Stimulated activated CD4-positive, alpha-beta T cell treated with anti-CD3 and anti-CD28 coated beads, Interleukin-1b, Interleukin-23, amount 100 ng/mL, for 24 hours (primary cell): ENCODE measurements at regions not wholly inside any gene's neighbourhood (a gene's known extent, or its start where the extent isn't known, plus 50 kb on each side); places are given as distances from the start of the nearest gene placed in this dataset.

Source experiments
- DNase-seq, 4 experiments: peaks; one replicate each; pipeline ENCODE4 v3.0.0-alpha.2; 2020; ENCODE audit warnings: low read depth in 4 of 4, low spot score in 1 of 4

- DNase-seq = no peak
Observed at GRCh38 chr3:182704926-182705325, 88.4 kb upstream of the ATP11B start.

GRCh38 chr3:182708810-182709209 lies 84.5 kb upstream of the ATP11B start:
- DNase-seq = no peak

GRCh38 chr3:182709306-182709705 lies 84.0 kb upstream of the ATP11B start:
- no peak for DNase-seq

- DNase-seq = no peak
Observed at GRCh38 chr3:182710557-182711157, 82.6 kb upstream of the ATP11B start.

GRCh38 chr3:182711261-182711683 lies 82.0 kb upstream of the ATP11B start:
- DNase-seq = no peak

- DNase-seq = no peak
Observed at GRCh38 chr3:182711853-182712252, 81.5 kb upstream of the ATP11B start.

- DNase-seq = no peak
Observed at GRCh38 chr3:182713111-182713510, 80.2 kb upstream of the ATP11B start.

- no peak for DNase-seq
Observed at GRCh38 chr3:182713743-182714517, 79.4 kb upstream of the ATP11B start.

GRCh38 chr3:182715006-182715405 lies 78.3 kb upstream of the ATP11B start:
- no peak for DNase-seq

GRCh38 chr3:182716114-182716688 lies 77.1 kb upstream of the ATP11B start:
- DNase-seq = no peak

GRCh38 chr3:182717216-182717615 lies 76.1 kb upstream of the ATP11B start:
- DNase-seq = no peak

- no peak for DNase-seq
Observed at GRCh38 chr3:182722907-182723306, 70.4 kb upstream of the ATP11B start.

GRCh38 chr3:182723596-182723995 lies 69.7 kb upstream of the ATP11B start:
- no peak for DNase-seq

GRCh38 chr3:182725372-182726251 lies 67.7 kb upstream of the ATP11B start:
- DNase-seq = no peak

GRCh38 chr3:182726258-182727142 lies 66.8 kb upstream of the ATP11B start:
- DNase-seq = no peak

GRCh38 chr3:182728238-182728637 lies 65.1 kb upstream of the ATP11B start:
- no peak for DNase-seq

- no peak for DNase-seq
Observed at GRCh38 chr3:182729903-182730674, 63.2 kb upstream of the ATP11B start.

GRCh38 chr3:182730675-182731042 lies 62.6 kb upstream of the ATP11B start:
- no peak for DNase-seq

- no peak for DNase-seq
Observed at GRCh38 chr3:182731764-182732163, 61.5 kb upstream of the ATP11B start.
